Right lung (tissue), 2 donors: ENCODE measurements at regions not wholly inside any gene's neighbourhood (a gene's known extent, or its start where the extent isn't known, plus 50 kb on each side); places are given as distances from the start of the nearest gene placed in this dataset.
"Not testable (repeated sequence)": the region's sequence is repeated elsewhere in the genome, so short reads cannot be mapped to it uniquely, and the experiment has no call there.

Source experiments
- DNase-seq, 2 donors: peaks; one replicate each; pipeline ENCODE4 v3.0.0-alpha.2; 2013

DNA sequence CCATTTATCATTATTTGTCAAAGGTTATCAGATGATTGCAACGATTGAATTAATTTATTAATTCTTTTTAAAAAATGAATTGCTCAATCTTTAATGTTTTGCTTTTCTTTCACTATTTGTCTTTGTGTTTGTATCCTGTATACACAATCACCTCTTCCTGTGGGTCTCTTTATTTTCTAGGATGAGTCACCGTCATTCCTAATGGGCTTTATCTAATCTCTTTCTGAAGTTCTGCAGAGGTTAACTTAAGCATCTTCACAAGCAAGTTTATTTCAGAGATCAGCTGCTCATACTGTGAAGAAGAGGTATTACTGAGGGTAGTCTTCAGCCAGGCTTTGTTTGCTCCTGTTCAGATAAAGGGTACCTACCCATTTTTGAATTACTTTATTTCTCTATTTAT lies 323.9 kb downstream of the NNT start:
- no peak for DNase-seq

DNA sequence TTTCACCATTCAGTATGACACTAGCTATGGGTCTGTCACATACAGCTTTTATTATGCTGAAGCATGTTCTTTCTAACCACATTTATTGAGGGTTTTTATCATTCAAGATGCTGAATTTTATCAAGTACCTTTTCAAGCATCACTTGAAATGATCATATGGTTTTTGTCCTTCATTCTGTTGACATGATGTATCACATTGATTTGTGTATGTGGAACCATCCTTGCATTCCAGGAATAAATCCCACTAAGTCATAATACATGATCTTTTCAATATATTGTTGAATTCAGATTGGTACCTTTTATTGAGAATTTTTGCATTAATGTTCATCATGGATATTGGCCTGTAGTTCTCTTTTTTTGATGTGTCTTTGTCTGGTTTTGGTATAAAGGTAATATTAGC lies 317.4 kb downstream of the NNT start:
- no peak for DNase-seq

DNA sequence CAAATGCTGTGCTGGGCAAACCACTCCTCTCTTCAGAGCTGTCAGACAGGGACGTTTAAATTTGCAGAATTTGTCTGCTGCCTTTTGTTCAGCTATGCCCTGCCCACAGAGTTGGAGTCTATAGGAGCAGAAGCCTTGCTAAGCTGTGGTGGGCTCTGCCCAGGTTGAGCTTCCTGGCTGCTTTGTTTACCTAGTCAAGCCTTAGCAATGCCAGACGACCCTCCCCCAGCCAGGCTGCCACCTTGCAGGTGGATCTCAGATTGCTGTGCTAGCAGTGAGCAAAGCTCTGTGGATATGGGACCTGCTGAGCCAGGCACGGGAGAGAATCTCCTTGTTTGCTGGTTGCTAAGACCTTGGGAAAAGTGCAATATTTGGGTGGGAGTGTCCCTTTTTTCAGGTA lies 314.9 kb downstream of the NNT start:
- no peak for DNase-seq

DNA sequence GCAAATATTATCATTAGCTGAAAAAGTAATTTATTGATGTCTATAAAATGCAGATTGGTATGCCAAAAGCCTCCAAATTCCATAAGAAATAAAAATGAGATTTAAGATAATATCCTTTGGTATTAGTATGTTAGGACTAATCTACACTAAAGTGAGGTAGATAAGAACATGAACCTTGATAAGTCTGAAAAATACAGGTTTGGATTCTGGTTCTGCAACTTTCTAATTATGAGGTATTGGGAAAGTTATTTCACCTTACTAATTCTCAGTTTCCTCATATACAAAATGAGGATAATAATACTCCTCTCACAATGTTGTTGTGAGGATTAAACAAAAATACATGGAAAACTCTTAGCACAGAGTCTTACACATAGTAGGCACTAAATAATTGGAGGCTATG lies 300.1 kb downstream of the NNT start:
- DNase-seq, result no peak

DNA sequence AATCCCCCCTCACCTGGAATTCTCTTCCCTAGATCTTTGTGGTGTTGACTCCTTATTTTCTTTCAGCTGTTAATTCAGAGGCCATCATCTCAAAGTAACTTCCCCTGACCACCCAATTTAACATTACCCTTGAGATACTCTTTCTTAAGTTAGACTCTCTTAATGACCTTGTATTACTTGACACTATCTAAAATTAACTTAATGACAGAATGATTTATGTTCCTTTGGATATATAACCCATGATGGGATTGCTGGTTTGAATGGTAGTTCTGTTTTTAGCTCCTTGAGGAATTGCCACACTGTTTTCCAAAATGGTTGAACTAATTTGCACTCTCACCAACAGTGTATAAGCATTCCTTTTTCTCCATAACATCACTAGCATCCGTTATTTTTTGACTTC lies 298.0 kb downstream of the NNT start:
- DNase-seq, result no peak

DNA sequence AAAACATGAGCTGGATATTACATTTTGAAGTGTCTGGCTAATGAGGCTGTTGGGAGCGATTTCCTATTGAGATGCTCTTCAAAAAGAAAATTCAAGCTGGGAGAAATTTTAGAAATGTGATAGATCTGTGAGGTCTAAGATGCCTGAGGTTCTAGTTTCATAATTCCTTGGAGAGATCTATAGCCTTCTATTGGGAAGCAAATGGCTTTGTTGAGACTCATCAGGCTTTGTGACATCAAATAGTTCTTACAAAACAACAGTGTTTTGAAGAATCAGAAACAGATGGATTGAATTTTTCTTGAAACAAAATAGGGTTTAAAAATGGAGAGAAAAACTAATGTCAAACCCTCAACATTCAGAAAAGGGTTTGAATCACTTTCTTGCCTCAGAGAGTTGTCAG lies 292.9 kb downstream of the NNT start:
- DNase-seq, result no peak

DNA sequence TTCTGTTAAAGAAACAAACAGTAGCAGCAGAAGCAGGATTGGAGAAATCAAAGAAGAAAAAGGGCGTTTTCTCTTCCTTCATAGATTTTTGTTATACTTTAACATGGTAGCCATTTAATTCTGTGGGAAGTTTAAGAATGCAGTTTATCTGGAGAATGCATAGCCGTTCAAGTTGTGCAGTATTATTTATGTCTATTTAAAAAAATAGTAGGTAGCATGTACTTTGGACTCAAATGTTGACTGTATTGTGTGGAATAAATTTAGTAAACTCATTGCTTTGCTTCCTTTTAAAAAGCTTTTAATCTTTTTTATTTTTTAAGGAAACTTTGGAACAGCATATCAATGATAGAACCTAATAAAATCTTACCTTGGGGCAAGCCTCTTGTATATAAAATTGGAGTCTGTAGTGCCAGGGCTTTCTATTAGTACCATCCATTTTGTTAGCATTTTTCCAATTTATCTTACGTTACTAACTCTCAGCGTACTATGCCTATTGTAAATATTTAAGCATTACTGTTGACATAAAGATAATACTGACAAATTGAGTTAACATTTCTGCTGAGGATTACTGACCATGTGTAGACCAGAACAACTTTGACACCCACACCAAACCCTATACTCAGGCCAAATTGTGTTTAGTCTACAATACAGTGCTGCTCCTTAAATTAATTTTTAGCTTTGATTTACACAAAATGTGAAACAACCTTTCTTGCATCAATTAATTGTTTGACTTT lies 291.1 kb downstream of the NNT start:
- DNase-seq, result no peak

DNA sequence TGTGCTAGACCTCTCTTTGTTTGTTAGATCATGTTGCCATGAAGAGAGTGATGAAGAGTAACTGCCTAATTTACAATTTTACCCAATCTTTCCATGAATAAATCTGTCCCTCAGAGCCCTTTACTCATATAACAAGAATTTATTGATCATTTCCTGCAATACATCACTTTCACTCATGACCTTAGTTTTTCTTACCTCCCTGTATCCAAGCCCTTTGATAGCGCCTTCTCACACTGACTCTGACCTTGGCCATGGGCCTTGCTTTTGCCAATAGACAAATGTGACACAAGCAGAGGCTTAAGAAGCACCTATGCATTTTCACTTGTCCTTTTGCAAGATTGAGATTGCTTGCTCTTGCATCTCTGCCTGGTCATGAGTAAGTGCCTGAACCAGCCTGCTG lies 288.1 kb downstream of the NNT start:
- no peak for DNase-seq

DNA sequence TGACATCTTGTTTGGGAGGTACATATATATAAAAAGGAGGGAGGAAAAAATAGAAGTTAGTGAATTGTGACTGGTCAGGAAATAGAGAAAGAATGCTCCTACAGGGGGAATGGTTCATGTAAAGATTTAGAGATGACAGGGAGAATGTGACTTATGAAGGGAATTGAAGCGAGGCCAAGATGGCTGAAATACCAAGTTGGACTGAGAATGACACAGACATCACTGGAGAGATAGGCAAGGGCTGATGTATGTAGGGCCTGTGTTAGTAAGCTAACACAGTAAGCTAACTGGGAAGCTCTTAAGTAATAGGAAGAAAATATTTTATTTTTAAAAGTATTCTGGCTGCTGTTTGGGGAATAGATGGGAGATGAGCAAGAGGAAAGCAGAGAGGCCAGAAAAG lies 286.3 kb downstream of the NNT start:
- peak; percentile 18 to 23 for DNase-seq

DNA sequence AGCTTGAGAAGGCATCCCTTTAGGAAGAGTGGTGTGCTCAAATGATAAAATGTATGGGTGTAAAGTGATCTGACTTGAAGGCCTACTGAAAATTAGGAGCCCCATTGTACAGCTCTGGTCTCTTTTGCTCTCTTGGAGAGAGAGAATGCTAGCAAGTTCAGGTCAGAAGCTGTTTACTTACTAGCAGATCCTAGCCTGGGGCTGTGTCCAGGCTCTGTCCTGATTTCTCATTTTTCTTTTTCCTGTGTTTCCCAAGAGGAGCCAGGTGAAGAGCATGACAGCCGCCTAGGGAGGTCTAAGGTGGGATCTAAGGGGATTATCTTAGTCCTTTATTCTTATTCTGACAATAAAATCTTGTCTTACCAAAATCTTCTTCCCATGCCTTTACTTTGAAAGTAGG lies 272.8 kb downstream of the NNT start:
- DNase-seq, result no peak

DNA sequence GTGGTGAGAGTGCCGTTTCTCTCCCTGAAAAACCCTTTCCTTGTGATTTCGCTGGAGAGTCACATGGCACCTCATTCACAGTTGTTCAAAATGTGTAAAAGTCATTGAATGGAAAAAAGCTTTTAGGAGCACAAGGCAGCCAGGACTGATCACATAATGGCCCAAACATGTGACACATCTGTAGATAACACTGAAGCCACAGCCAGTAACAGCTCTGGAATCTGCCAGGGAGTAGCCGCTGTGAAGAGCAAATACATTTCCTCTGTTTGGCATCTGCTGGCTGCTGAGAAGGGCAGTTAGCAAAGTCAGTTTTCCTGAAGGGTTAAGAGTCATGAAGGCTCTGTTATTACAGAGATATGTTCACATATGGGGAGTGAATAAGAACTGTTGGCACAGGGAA lies 271.8 kb downstream of the NNT start:
- peak in 1 of 2 donors; percentile 59 for DNase-seq

DNA sequence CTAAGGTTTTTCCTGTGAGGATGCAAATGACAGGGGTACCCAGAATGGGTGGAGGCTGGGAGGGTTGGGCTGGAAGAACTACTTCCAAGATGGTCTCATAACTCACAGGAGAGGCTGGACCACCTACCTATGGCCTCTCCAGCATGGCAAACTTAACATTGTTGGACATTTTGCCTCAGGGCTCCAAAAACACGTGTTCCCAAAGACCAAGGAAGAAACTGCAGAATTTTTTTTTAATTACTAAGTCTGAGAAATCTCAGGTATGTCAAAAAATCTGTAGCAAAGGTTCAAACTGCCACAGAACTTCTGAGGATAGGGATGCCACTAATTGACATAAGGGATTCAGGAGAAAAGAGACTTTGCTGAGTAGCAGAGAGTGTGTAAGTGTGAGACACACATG lies 270.8 kb downstream of the NNT start:
- no peak for DNase-seq

DNA sequence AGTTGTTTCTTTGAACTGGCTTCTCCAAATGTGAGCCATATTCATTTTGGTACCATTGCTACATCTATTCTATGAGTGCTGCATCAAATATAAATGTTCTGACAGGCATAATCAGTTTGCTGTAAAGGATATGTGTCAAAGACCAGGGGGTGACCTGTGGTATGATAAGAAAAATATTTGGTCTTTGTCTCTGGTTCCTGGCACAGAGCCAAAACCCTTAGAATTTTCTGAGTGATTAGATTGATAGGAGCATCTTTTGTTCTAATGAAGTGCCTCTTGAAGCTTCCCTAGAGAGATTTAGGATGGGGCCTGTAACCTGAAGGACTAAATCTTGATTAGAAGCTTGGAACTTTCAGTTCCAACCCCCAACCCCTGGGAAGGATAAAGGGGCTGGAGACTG lies 256.3 kb downstream of the NNT start:
- no peak for DNase-seq

DNA sequence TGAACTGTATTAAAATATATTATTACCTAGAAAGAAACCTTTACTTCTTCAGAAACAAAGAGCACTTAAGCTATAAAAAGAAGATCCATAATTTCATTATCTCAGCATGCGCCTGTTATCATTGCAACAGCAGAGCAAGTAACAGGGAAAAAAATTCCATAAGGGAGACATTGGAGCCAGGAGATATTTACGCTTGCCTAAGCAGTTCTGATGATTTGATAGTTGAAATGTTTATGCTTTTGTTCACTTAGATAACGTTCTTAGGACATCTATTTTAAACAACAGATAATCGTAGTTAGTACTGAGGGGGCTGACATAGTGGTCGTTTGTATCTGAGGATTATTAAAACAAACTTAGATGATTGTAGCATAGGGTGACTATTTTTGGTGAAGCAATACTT lies 252.5 kb downstream of the NNT start:
- peak; percentile 70 to 76 for DNase-seq

DNA sequence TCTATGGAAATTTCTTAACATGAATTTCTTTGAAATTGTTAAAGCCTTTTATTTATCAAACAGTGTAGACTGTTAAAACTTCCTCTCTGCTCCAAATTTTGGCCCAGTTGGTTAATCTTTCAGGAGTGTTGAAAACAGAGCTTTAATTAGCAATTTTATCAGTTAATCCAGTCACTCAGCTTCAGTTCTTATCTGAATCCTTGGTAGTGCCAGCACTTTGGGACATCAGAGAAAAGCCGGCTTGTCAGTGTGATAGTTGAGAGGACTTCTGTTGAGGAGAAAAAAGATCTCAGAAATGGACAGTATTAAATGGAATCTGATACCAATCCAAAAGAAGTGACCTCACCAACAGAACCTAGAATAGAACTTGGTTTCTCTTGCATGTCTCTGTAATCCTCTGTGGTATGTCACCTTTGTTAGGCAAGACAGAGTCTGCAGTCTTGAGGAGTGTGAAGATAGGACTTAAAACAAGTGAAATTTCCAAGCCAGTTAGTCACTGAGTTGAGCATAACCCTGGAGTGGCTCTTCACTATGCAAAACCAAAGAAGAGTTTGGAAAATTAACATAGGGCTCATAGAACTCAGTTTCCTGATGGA lies 251.8 kb downstream of the NNT start:
- no peak for DNase-seq

DNA sequence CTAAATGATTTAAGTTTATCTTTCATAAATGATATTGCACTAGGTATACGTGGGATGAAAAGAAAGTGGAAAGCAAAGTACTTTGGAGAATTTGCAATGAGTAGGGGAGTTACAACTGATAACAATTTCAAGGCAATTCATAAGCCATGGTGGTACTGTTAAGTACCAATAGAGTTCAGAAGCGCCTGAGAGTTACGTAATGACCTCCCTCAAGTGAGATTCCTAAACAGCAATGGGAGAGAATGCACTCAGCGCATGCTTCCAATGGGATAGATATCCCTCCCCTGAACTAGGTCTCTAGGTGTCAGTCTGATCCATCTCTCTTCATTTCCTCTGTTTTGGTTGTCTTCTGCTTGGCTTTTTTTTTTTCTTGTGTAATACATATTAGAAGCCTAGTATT lies 249.3 kb downstream of the NNT start:
- no peak for DNase-seq

DNA sequence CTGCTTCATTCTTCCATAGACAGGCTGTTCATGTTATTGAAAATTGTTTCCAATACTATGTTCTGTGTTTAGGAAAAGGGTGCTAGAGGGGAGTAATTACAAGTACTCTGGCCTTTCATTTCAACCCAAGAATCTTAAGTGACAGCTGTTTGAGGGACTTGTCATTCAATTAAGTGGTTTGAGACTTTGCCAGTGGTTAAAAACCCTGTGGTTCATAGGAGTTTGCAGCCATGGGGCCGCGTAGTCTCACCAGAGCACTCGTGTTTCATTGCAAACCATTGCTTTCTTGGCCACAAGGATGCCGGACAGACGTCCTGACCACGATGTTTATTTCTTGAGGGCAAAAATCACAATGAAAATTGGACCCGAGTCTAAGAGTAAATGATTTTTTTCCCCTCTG lies 248.8 kb downstream of the NNT start:
- DNase-seq, result no peak

DNA sequence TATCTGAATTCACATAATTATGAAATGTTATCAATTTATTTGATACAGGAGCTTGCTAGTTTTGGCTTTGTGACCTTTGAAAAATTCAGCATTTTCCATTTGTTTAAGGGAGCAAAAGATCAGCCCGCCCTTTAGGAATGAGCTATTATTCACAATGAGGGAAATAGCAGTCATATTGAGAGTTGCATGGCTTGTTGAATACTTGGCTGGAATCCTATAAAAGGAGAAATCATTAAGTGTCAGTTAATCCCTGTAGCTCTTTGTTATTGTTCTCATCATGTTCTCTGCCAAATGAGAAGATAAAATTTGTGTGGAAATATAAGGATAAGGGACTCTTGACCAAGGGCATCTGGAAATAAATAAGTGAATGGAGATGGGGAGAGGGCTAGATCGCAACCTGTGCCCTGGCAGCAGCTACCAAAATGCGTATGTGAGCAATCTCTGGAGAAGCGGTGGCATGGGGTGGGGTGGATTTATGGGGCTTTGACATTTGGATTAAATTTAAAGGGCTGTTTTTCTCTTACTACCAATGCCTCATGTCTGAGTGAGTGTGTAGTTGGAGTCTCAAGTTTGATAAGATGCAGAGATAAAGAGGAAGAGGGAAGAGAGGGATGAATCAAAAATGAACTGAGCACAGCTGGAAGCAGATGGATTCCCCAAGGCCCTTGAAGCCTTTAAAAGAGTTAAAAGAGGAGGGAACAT lies 237.6 kb downstream of the NNT start:
- peak; percentile 87 to 88 for DNase-seq

DNA sequence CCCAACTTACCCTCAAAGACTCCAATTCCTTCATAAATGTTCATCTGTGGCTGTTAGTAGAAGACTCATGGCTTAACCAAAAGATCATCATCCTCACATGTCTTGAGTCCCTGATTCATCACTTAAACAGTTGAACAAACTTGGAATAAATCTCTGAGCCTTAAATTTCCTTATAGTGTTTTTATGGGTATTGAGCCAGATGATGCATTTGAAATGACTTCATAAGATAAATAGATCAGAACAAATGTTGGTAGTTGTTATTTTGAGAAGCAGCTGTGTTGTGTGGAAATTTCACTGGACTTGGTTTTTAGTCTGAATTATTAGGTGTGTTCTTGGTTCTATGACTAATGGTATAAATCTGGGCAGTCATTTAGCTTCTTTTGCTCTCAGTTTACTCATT lies 236.2 kb downstream of the NNT start:
- no peak for DNase-seq

DNA sequence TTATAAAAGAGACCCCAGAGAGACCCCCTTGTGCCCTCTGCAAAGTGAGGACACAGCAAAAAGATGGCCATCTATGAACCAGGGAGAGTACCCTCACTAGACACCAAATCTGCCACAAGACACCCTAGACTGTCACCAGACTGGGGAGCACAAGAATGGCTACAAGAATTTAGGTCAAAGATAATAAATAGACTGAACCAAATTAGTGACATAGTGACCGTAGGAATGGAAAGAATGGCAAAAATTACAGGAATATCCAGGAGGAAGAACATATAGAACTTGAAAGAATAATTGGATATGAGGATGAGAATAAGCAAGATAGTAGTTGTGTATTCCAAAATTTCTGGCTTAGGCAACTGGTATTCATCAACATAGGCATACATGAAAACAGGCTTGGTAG lies 235.0 kb downstream of the NNT start:
- DNase-seq, result no peak

DNA sequence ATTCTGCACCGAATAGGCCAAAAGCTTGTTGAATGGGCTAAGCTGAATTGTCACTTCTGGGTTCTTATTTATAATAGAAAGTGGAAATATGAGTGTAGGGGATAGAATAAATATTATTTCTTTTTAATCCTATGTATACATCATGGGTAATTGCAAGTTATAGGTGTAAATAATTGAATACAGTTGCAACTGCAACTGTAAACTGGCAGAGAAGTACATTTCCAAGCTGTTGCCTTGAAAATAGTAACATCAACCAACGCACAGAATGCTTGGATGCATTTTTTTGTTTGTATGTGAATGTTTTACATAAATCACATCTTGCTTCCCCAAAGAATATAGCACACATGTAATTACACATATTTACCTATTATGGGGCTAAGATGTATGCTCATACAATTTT lies 234.1 kb downstream of the NNT start:
- no peak for DNase-seq

DNA sequence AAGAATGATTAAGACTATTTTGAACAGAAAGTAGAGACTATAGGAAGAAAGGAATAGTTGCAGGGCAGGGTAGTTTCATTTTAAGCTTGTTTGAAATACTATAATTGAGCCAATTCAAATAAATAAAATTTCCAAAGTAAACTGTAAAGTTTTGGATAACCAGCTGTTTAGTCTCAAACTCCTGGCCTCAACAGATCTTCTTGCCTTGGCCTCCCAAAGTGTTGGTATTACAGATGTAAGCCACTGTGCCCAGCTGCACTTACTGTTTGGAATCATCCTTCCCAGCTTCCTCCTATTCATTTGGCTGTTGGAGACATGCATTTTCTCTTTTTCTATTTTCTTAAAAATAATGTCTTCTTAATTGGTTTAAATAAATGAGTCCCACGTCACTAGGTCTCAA lies 231.0 kb downstream of the NNT start:
- DNase-seq, result no peak

DNA sequence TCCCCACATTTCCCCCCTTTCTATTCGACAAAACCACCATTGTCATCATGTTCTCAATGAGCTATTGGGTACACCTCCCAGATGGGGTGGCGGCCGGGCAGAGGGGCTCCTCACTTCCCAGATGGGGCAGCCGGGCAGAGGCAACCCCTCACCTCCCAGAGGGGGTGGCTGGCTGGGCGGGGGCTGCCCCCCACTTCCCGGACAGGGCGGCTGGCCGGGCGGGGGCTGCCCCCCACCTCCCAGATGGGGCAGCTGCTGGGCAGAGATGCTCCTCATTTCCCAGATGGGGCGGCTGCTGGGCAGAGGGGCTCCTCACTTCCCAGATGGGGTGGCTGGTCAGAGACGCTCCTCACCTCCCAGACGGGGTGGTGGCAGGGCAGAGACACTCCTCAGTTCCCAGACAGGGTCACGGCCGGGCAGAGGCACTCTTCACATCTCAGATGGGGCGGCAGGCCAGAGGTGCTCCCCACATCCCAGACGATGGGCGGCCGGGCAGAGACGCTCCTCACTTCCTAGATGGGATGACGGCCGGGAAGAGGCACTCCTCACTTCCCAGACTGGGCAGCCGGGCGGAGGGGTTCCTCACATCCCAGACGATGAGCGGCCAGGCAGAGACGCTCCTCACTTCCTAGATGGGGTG lies 221.5 kb downstream of the NNT start:
- not testable (repeated sequence) for DNase-seq
